GM23248 (cell line): ENCODE measurements at regions not wholly inside any gene's neighbourhood (a gene's known extent, or its start where the extent isn't known, plus 50 kb on each side); places are given as distances from the start of the nearest gene placed in this dataset.

ENCODE experiments used
- EZH2 ChIP-seq: fragments of 200-600 bp; sonication (generic); IDR thresholded peaks from 2 replicates; pipeline ENCODE4 v1.6.1; 2018; ENCODE audit warnings: antibody characterized with exemption, mild to moderate bottlenecking; ENCODE audit not compliant: insufficient read depth, poor library complexity, severe bottlenecking
- EZH2phosphoT487 ChIP-seq: fragments of 200-600 bp; sonication (generic); IDR thresholded peaks from 2 replicates; pipeline ENCODE4 v1.6.1; 2018; ENCODE audit warnings: antibody characterized with exemption, moderate library complexity, mild to moderate bottlenecking, low read depth; ENCODE audit not compliant: insufficient read depth

DNA sequence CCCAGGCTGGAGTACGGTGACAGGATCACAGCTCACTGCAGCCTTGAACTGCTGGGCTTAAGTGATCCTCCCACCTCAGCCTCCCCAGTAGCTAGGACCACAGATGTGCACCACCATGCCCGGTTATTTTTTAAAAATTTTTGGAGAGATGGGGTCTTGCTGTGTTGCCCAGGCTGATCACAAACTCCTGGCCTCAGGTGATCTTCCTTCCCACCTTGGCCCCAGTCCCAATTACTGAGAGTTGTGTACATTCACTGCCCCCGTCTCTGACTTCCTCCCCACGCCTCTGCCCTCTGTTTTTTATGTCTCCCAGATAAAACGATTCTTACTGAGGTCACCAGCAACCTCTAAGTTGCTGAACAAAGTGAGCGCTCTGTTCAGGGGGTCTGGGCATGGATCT lies 87.7 kb downstream of the LINGO1 start:
- TF ChIP-seq EZH2: no peak
- TF ChIP-seq EZH2phosphoT487: no peak
